DND-41 (cell line): ENCODE measurements at regions not wholly inside any gene's neighbourhood (a gene's known extent, or its start where the extent isn't known, plus 50 kb on each side); places are given as distances from the start of the nearest gene placed in this dataset.

Experiments used
- EZH2 ChIP-seq: IDR thresholded peaks from 3 replicates; pipeline ENCODE4 v1.6.1; 2012; ENCODE audit warnings: borderline replicate concordance, low read depth, mild to moderate bottlenecking, moderate library complexity, low read length, inconsistent platforms; ENCODE audit not compliant: severe bottlenecking
- TF ChIP-seq, protein P1 (sequence below): IDR thresholded peaks from 2 replicates; pipeline ENCODE4 v1.5.1; 2012; ENCODE audit warnings: borderline replicate concordance, low read length, moderate library complexity, mild to moderate bottlenecking; ENCODE audit not compliant: poor library complexity, severe bottlenecking; ENCODE audit errors: extremely low read depth

DNA sequence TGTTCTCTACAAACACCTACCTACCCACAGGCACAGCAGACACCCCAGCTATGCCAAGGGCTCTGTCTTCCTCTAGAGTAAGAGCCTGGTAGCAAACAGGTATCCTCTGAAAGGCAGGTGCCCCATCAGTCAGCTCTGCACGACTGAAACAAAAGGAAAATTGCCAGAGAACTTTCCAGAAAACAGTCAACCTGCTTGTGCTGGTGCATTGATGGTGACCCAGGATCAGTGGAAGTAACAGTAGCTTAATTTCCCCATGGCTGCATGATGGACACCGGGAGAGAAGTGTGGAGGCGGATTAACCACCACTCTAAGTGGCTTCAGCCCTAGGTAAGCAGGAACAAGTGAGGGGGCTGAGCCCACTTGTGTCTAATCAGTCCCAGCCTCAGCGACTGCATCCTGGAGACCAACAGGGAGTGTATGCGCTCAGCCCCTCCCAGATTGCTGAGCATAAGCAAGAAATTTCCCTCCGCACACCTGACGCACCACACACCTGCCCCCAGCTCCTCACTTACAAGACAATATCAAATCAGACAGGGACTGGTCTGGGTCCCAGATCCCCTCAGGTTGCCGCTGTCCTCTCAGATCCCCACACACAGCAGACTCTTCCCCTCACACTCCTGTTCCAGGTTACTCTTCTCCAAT lies 70.7 kb upstream of the IGLL5 start:
- TF ChIP-seq, protein P1, sequence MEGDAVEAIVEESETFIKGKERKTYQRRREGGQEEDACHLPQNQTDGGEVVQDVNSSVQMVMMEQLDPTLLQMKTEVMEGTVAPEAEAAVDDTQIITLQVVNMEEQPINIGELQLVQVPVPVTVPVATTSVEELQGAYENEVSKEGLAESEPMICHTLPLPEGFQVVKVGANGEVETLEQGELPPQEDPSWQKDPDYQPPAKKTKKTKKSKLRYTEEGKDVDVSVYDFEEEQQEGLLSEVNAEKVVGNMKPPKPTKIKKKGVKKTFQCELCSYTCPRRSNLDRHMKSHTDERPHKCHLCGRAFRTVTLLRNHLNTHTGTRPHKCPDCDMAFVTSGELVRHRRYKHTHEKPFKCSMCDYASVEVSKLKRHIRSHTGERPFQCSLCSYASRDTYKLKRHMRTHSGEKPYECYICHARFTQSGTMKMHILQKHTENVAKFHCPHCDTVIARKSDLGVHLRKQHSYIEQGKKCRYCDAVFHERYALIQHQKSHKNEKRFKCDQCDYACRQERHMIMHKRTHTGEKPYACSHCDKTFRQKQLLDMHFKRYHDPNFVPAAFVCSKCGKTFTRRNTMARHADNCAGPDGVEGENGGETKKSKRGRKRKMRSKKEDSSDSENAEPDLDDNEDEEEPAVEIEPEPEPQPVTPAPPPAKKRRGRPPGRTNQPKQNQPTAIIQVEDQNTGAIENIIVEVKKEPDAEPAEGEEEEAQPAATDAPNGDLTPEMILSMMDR, result no peak
- TF ChIP-seq EZH2, result no peak
